ENCODE measurements at regions not wholly inside any gene's neighbourhood (a gene's known extent, or its start where the extent isn't known, plus 50 kb on each side); places are given as distances from the start of the nearest gene placed in this dataset.

- no peak for DNase-seq (ENCODE audit: low read depth in 6 of 9, low spot score in 9 of 9)
- no peaks in the 10 kb centered on the region for H3K4me1 ChIP-seq (ENCODE audit: control insufficient read depth in 2 of 2, insufficient read depth in 2 of 2, low read length in 2 of 2)
- WGBS = 69% methylated on average over 3 of the region's 3 CpGs
These were observed 83.6 kb downstream of the PFDN4 start for GRCh38 chr20:54291339-54292010.

GRCh38 chr20:54292185-54292584, 84.3 kb downstream of the PFDN4 start:
- WGBS = 88% methylated on average over 3 of the region's 3 CpGs
- no peaks in the 10 kb centered on the region for H3K4me1 ChIP-seq (ENCODE audit: control insufficient read depth in 2 of 2, insufficient read depth in 2 of 2, low read length in 2 of 2)
- no peak overlapping the region for H3K4me3 ChIP-seq (ENCODE audit: low read length in 2 of 2)
- no peaks in the 10 kb centered on the region for H3K27me3 ChIP-seq (ENCODE audit: control insufficient read depth in 2 of 2, insufficient read depth in 1 of 2, low read length in 1 of 2)
- no peaks in the 10 kb centered on the region for H3K36me3 ChIP-seq (ENCODE audit: control insufficient read depth in 2 of 2, insufficient read depth in 2 of 2, low read length in 1 of 2)
- no peak for DNase-seq (ENCODE audit: low read depth in 6 of 9, low spot score in 9 of 9)
- no peaks in the 10 kb centered on the region for H3K9me3 ChIP-seq (ENCODE audit: control insufficient read depth in 2 of 2, insufficient read depth in 1 of 2, low read length in 1 of 2)
- H3K27ac ChIP-seq (ENCODE audit: low read depth in 1 of 2, low read length in 1 of 2) = no peak overlapping the region

More at GRCh38 chr20:54291339-54292010, 83.6 kb downstream of the PFDN4 start:
- H3K27me3 ChIP-seq (ENCODE audit: control insufficient read depth in 2 of 2, insufficient read depth in 1 of 2, low read length in 1 of 2) = no peaks in the 10 kb centered on the region
- no peaks in the 10 kb centered on the region for H3K36me3 ChIP-seq (ENCODE audit: control insufficient read depth in 2 of 2, insufficient read depth in 2 of 2, low read length in 1 of 2)
- H3K9me3 ChIP-seq (ENCODE audit: control insufficient read depth in 2 of 2, insufficient read depth in 1 of 2, low read length in 1 of 2) = no peaks in the 10 kb centered on the region
- no peak overlapping the region for H3K4me3 ChIP-seq (ENCODE audit: low read length in 2 of 2)
- no peak overlapping the region for H3K27ac ChIP-seq (ENCODE audit: low read depth in 1 of 2, low read length in 1 of 2)

- Histone ChIP-seq H3K27me3 (ENCODE audit: control insufficient read depth in 2 of 2, insufficient read depth in 1 of 2, low read length in 1 of 2) (no peaks in the 10 kb centered on the region), H3K4me3 (ENCODE audit: low read length in 2 of 2) (no peak overlapping the region), H3K9me3 (ENCODE audit: control insufficient read depth in 2 of 2, insufficient read depth in 1 of 2, low read length in 1 of 2) (no peaks in the 10 kb centered on the region), H3K36me3 (ENCODE audit: control insufficient read depth in 2 of 2, insufficient read depth in 2 of 2, low read length in 1 of 2) (no peaks in the 10 kb centered on the region), H3K4me1 (ENCODE audit: control insufficient read depth in 2 of 2, insufficient read depth in 2 of 2, low read length in 2 of 2) (no peaks in the 10 kb centered on the region), H3K27ac (ENCODE audit: low read depth in 1 of 2, low read length in 1 of 2) (no peak overlapping the region)
- DNase-seq (ENCODE audit: low read depth in 6 of 9, low spot score in 9 of 9) = no peak
- WGBS = 84% methylated on average over 2 of the region's 2 CpGs
These were observed 85.6 kb downstream of the PFDN4 start for GRCh38 chr20:54293526-54293925.

- H3K27me3 ChIP-seq (ENCODE audit: control insufficient read depth in 2 of 2, insufficient read depth in 1 of 2, low read length in 1 of 2) = no peaks in the 10 kb centered on the region
- 87% methylated on average over 2 of the region's 2 CpGs for WGBS
- H3K9me3 ChIP-seq (ENCODE audit: control insufficient read depth in 2 of 2, insufficient read depth in 1 of 2, low read length in 1 of 2) = no peaks in the 10 kb centered on the region
- no peaks in the 10 kb centered on the region for H3K36me3 ChIP-seq (ENCODE audit: control insufficient read depth in 2 of 2, insufficient read depth in 2 of 2, low read length in 1 of 2)
- no peak overlapping the region for H3K4me3 ChIP-seq (ENCODE audit: low read length in 2 of 2)
- H3K27ac ChIP-seq (ENCODE audit: low read depth in 1 of 2, low read length in 1 of 2) = no peak overlapping the region
- H3K4me1 ChIP-seq (ENCODE audit: control insufficient read depth in 2 of 2, insufficient read depth in 2 of 2, low read length in 2 of 2) = no peaks in the 10 kb centered on the region
- no peak for DNase-seq (ENCODE audit: low read depth in 6 of 9, low spot score in 9 of 9)
These were observed 86.2 kb downstream of the PFDN4 start for GRCh38 chr20:54294094-54294493.

GRCh38 chr20:54295686-54296085, 87.8 kb downstream of the PFDN4 start:
- 96% methylated on average over 1 of the region's 1 CpG for WGBS
- Histone ChIP-seq H3K36me3 (ENCODE audit: control insufficient read depth in 2 of 2, insufficient read depth in 2 of 2, low read length in 1 of 2) (no peaks in the 10 kb centered on the region), H3K4me3 (ENCODE audit: low read length in 2 of 2) (no peak overlapping the region), H3K4me1 (ENCODE audit: control insufficient read depth in 2 of 2, insufficient read depth in 2 of 2, low read length in 2 of 2) (no peaks in the 10 kb centered on the region), H3K27ac (ENCODE audit: low read depth in 1 of 2, low read length in 1 of 2) (no peak overlapping the region), H3K27me3 (ENCODE audit: control insufficient read depth in 2 of 2, insufficient read depth in 1 of 2, low read length in 1 of 2) (no peaks in the 10 kb centered on the region), H3K9me3 (ENCODE audit: control insufficient read depth in 2 of 2, insufficient read depth in 1 of 2, low read length in 1 of 2) (no peaks in the 10 kb centered on the region)
- DNase-seq (ENCODE audit: low read depth in 6 of 9, low spot score in 9 of 9) = no peak

GRCh38 chr20:54305421-54305820, 97.5 kb downstream of the PFDN4 start:
- DNase-seq (ENCODE audit: low read depth in 6 of 9, low spot score in 9 of 9) = no peak
- 95% methylated on average over 7 of the region's 7 CpGs for WGBS
- no peak overlapping the region for H3K4me3 ChIP-seq (ENCODE audit: low read length in 2 of 2)
- H3K36me3 ChIP-seq (ENCODE audit: control insufficient read depth in 2 of 2, insufficient read depth in 2 of 2, low read length in 1 of 2) = no peaks in the 10 kb centered on the region
- H3K4me1 ChIP-seq (ENCODE audit: control insufficient read depth in 2 of 2, insufficient read depth in 2 of 2, low read length in 2 of 2) = no peaks in the 10 kb centered on the region
- no peaks in the 10 kb centered on the region for H3K27me3 ChIP-seq (ENCODE audit: control insufficient read depth in 2 of 2, insufficient read depth in 1 of 2, low read length in 1 of 2)
- H3K27ac ChIP-seq (ENCODE audit: low read depth in 1 of 2, low read length in 1 of 2) = no peak overlapping the region
- H3K9me3 ChIP-seq (ENCODE audit: control insufficient read depth in 2 of 2, insufficient read depth in 1 of 2, low read length in 1 of 2) = no peaks in the 10 kb centered on the region

GRCh38 chr20:54306985-54307710, 99.3 kb downstream of the PFDN4 start:
- Histone ChIP-seq H3K36me3 (ENCODE audit: control insufficient read depth in 2 of 2, insufficient read depth in 2 of 2, low read length in 1 of 2) (no peaks in the 10 kb centered on the region), H3K27me3 (ENCODE audit: control insufficient read depth in 2 of 2, insufficient read depth in 1 of 2, low read length in 1 of 2) (no peaks in the 10 kb centered on the region)
- WGBS = 71% methylated on average over 6 of the region's 6 CpGs

GRCh38 chr20:54308804-54309203, 100.9 kb downstream of the PFDN4 start:
- Histone ChIP-seq H3K27ac (ENCODE audit: low read depth in 1 of 2, low read length in 1 of 2) (no peak overlapping the region), H3K9me3 (ENCODE audit: control insufficient read depth in 2 of 2, insufficient read depth in 1 of 2, low read length in 1 of 2) (no peaks in the 10 kb centered on the region), H3K4me3 (ENCODE audit: low read length in 2 of 2) (no peak overlapping the region), H3K36me3 (ENCODE audit: control insufficient read depth in 2 of 2, insufficient read depth in 2 of 2, low read length in 1 of 2) (no peaks in the 10 kb centered on the region), H3K4me1 (ENCODE audit: control insufficient read depth in 2 of 2, insufficient read depth in 2 of 2, low read length in 2 of 2) (no peaks in the 10 kb centered on the region), H3K27me3 (ENCODE audit: control insufficient read depth in 2 of 2, insufficient read depth in 1 of 2, low read length in 1 of 2) (no peaks in the 10 kb centered on the region)
- 78% methylated on average over 4 of the region's 4 CpGs for WGBS
- DNase-seq (ENCODE audit: low read depth in 6 of 9, low spot score in 9 of 9) = no peak

More at GRCh38 chr20:54306985-54307710, 99.3 kb downstream of the PFDN4 start:
- no peak overlapping the region for H3K4me3 ChIP-seq (ENCODE audit: low read length in 2 of 2)
- DNase-seq (ENCODE audit: low read depth in 6 of 9, low spot score in 9 of 9) = no peak
- no peaks in the 10 kb centered on the region for H3K4me1 ChIP-seq (ENCODE audit: control insufficient read depth in 2 of 2, insufficient read depth in 2 of 2, low read length in 2 of 2)
- H3K9me3 ChIP-seq (ENCODE audit: control insufficient read depth in 2 of 2, insufficient read depth in 1 of 2, low read length in 1 of 2) = no peaks in the 10 kb centered on the region
- no peak overlapping the region for H3K27ac ChIP-seq (ENCODE audit: low read depth in 1 of 2, low read length in 1 of 2)

- Histone ChIP-seq H3K27ac (ENCODE audit: low read depth in 1 of 2, low read length in 1 of 2) (no peak overlapping the region), H3K27me3 (ENCODE audit: control insufficient read depth in 2 of 2, insufficient read depth in 1 of 2, low read length in 1 of 2) (no peaks in the 10 kb centered on the region), H3K4me1 (ENCODE audit: control insufficient read depth in 2 of 2, insufficient read depth in 2 of 2, low read length in 2 of 2) (no peaks in the 10 kb centered on the region), H3K4me3 (ENCODE audit: low read length in 2 of 2) (no peak overlapping the region), H3K9me3 (ENCODE audit: control insufficient read depth in 2 of 2, insufficient read depth in 1 of 2, low read length in 1 of 2) (no peaks in the 10 kb centered on the region), H3K36me3 (ENCODE audit: control insufficient read depth in 2 of 2, insufficient read depth in 2 of 2, low read length in 1 of 2) (no peaks in the 10 kb centered on the region)
- DNase-seq (ENCODE audit: low read depth in 6 of 9, low spot score in 9 of 9) = no peak
- WGBS = 95% methylated on average over 1 of the region's 1 CpG
These were observed 111.0 kb downstream of the PFDN4 start for GRCh38 chr20:54318892-54319291.
